Osteocyte (in vitro differentiated cells): ENCODE measurements at regions not wholly inside any gene's neighbourhood (a gene's known extent, or its start where the extent isn't known, plus 50 kb on each side); places are given as distances from the start of the nearest gene placed in this dataset.

Experiments
- DNase-seq: peaks from one replicate; pipeline ENCODE4 v3.0.0; 2021; ENCODE audit warnings: mixed read lengths; ENCODE audit not compliant: unreplicated experiment; ENCODE audit errors: extremely low spot score
- H3K27ac Mint-ChIP-seq: one replicate; pipeline ENCODE4 v1.8.0; 2021; ENCODE audit warnings: mild to moderate bottlenecking, mixed read lengths; ENCODE audit not compliant: unreplicated experiment
- H3K27me3 Mint-ChIP-seq: one replicate; pipeline ENCODE4 v1.8.0; 2021; ENCODE audit warnings: mixed read lengths; ENCODE audit not compliant: unreplicated experiment
- H3K36me3 Mint-ChIP-seq: one replicate; pipeline ENCODE4 v1.8.0; 2021; ENCODE audit warnings: mixed read lengths; ENCODE audit not compliant: unreplicated experiment
- H3K4me1 Mint-ChIP-seq: one replicate; pipeline ENCODE4 v1.8.0; 2021; ENCODE audit warnings: mixed read lengths; ENCODE audit not compliant: unreplicated experiment
- H3K4me3 Mint-ChIP-seq: one replicate; pipeline ENCODE4 v1.8.0; 2021; ENCODE audit warnings: mild to moderate bottlenecking, moderate library complexity, mixed read lengths; ENCODE audit not compliant: unreplicated experiment
- H3K9me3 Mint-ChIP-seq: one replicate; pipeline ENCODE4 v1.8.0; 2021; ENCODE audit warnings: mixed read lengths; ENCODE audit not compliant: unreplicated experiment
- TF ChIP-seq, protein P1 (sequence below): fragments of 200-600 bp; sonication (generic); IDR thresholded peaks from 2 replicates; pipeline ENCODE4 v1.5.0; 2021; ENCODE audit warnings: antibody characterized with exemption, mild to moderate bottlenecking, moderate library complexity

GRCh38 chr9:82920154-82920553 is 142.8 kb downstream of the RASEF start:
- peaks cover 14% of the 10 kb centered on the region for H3K9me3 Mint-ChIP-seq
- peaks cover 8% of the 10 kb centered on the region for H3K4me1 Mint-ChIP-seq
- no peak overlapping the region for H3K4me3 Mint-ChIP-seq
- H3K27ac Mint-ChIP-seq: no peak overlapping the region
- TF ChIP-seq, protein P1, sequence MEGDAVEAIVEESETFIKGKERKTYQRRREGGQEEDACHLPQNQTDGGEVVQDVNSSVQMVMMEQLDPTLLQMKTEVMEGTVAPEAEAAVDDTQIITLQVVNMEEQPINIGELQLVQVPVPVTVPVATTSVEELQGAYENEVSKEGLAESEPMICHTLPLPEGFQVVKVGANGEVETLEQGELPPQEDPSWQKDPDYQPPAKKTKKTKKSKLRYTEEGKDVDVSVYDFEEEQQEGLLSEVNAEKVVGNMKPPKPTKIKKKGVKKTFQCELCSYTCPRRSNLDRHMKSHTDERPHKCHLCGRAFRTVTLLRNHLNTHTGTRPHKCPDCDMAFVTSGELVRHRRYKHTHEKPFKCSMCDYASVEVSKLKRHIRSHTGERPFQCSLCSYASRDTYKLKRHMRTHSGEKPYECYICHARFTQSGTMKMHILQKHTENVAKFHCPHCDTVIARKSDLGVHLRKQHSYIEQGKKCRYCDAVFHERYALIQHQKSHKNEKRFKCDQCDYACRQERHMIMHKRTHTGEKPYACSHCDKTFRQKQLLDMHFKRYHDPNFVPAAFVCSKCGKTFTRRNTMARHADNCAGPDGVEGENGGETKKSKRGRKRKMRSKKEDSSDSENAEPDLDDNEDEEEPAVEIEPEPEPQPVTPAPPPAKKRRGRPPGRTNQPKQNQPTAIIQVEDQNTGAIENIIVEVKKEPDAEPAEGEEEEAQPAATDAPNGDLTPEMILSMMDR: no peak
- DNase-seq: no peak
- H3K36me3 Mint-ChIP-seq: no peaks in the 10 kb centered on the region
- peaks cover 12% of the 10 kb centered on the region for H3K27me3 Mint-ChIP-seq

GRCh38 chr9:82922686-82923085 is 140.3 kb downstream of the RASEF start:
- Mint-ChIP-seq H3K4me3 (no peak overlapping the region), H3K27ac (no peak overlapping the region), H3K27me3 (peaks cover 12% of the 10 kb centered on the region), H3K36me3 (no peaks in the 10 kb centered on the region), H3K4me1 (peaks cover 8% of the 10 kb centered on the region), H3K9me3 (no peaks in the 10 kb centered on the region)
- TF ChIP-seq, protein P1: no peak
- DNase-seq: no peak

DNA sequence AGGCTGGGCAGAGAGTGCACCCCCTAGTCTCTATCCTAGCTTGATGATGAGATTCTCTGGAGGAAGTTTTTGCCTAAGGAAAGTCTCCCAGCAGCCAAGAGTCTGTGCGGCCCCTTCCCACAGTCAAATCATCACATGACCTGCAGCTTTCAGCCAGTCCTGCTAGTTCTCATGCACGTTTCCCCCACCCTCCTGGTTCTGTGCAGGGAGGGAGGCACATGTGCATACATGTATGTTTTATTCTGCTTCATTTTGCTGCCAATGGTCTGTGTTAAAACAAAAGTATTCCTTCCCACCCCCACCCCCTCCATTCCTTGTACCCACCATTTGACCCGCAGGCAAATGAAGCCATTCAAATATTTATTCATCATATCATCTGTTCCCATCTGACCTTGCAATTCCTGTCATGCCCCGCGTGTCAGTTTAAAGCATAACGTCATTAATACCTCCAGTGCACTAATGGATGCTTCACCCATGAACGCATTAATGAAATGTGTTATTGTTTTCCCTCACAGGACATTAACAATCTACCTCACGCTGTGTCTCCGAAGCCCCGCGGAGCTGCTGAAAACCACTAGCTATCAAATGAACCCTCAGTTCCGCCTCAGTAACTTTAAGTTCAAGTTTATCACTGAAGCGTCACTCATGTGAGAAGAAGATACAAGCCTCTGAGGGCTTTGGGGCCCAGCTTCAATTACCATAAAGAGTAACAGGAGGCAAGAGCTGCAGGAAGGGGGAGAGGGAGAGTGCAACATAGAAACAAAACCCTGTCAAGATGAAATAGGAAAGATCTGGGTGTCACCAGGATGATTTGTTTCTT is 139.6 kb downstream of the RASEF start:
- Mint-ChIP-seq H3K36me3 (no peaks in the 10 kb centered on the region), H3K9me3 (no peaks in the 10 kb centered on the region), H3K27ac (no peak overlapping the region), H3K27me3 (peaks cover 12% of the 10 kb centered on the region), H3K4me3 (no peak overlapping the region), H3K4me1 (peaks cover 8% of the 10 kb centered on the region)
- no peak for DNase-seq
- TF ChIP-seq, protein P1: no peak

- Mint-ChIP-seq H3K4me3 (no peak overlapping the region), H3K27ac (no peak overlapping the region), H3K4me1 (peaks cover 8% of the 10 kb centered on the region), H3K9me3 (no peaks in the 10 kb centered on the region), H3K36me3 (no peaks in the 10 kb centered on the region), H3K27me3 (peaks cover 12% of the 10 kb centered on the region)
- TF ChIP-seq, protein P1: no peak
- DNase-seq: no peak
Measured at GRCh38 chr9:82923912-82924605, 138.9 kb downstream of the RASEF start.
